Mucosa of descending colon (tissue), 3 donors: ENCODE measurements at regions not wholly inside any gene's neighbourhood (a gene's known extent, or its start where the extent isn't known, plus 50 kb on each side); places are given as distances from the start of the nearest gene placed in this dataset.

Source experiments
- ATAC-seq: fragments of 200-7000 bp; cut with Tn5 transposase; one replicate; pipeline ENCODE4 v1.9.1; 2020; ENCODE audit warnings: mild to moderate bottlenecking, moderate library complexity
- DNase-seq, 3 donors: peaks; one replicate each; pipeline ENCODE4 v3.0.0-alpha.2; 2020
- H3K36me3 ChIP-seq: fragments of 200-600 bp; one replicate; pipeline ENCODE4 v1.8.0; 2021; ENCODE audit warnings: low read depth, mild to moderate bottlenecking
- H3K4me1 ChIP-seq: fragments of 200-600 bp; one replicate; pipeline ENCODE4 v1.8.0; 2021; ENCODE audit warnings: low read depth, mild to moderate bottlenecking
- H3K4me3 ChIP-seq: fragments of 200-600 bp; one replicate; pipeline ENCODE4 v1.8.0; 2021; ENCODE audit warnings: mild to moderate bottlenecking
- H3K9me3 ChIP-seq: fragments of 200-600 bp; one replicate; pipeline ENCODE4 v1.8.0; 2021; ENCODE audit warnings: mild to moderate bottlenecking
- CTCF ChIP-seq: fragments of 200-600 bp; IDR thresholded peaks from one replicate; pipeline ENCODE4 v1.8.0; 2022; ENCODE audit warnings: antibody characterized with exemption, mild to moderate bottlenecking
- intact Hi-C, 2 donors: fragments of 100-400 bp; cut with DNase I in 1 of 2; cut with micrococcal nuclease in 1 of 2; formaldehyde crosslinking; loops; one replicate each; pipeline versions ENCODE4 v1.11.0 to v1.11.1; 2022; cut with DNase I, micrococcal nuclease
- donor health status: DM: no; HTN: no; CAD: no; lungs with moderate emphysema.
- donor health status: DM: no; HTN: no; CAD: no.
- donor health status: DM: no; HTN: yes; CAD: no.

GRCh38 chr5:9864791-9865190 is 234.6 kb upstream of the TAS2R1 start:
- Histone ChIP-seq H3K4me1 (no peaks in the 10 kb centered on the region), H3K4me3 (no peak overlapping the region), H3K36me3 (no peaks in the 10 kb centered on the region), H3K9me3 (peaks cover 32% of the 10 kb centered on the region)
- TF ChIP-seq CTCF: no peak
- DNase-seq: no peak
- intact Hi-C loops: no loop called here
- no peak for ATAC-seq

- Histone ChIP-seq H3K4me1 (no peaks in the 10 kb centered on the region), H3K4me3 (no peak overlapping the region), H3K36me3 (no peaks in the 10 kb centered on the region), H3K9me3 (peaks cover 32% of the 10 kb centered on the region)
- no peak for DNase-seq
- no peak for TF ChIP-seq CTCF
- ATAC-seq: no peak
- intact Hi-C loops: no loop called here
Observed at GRCh38 chr5:9863486-9863885, 233.3 kb upstream of the TAS2R1 start.

- intact Hi-C loops: no loop called here
- DNase-seq (no peak), ATAC-seq (no peak)
- Histone ChIP-seq H3K4me1 (no peaks in the 10 kb centered on the region), H3K4me3 (no peak overlapping the region), H3K36me3 (no peaks in the 10 kb centered on the region), H3K9me3 (peaks cover 23% of the 10 kb centered on the region)
- no peak for TF ChIP-seq CTCF
Observed at GRCh38 chr5:9861666-9862256, 231.6 kb upstream of the TAS2R1 start.

- intact Hi-C loops: no loop called here
- Histone ChIP-seq H3K36me3 (no peaks in the 10 kb centered on the region), H3K4me1 (no peaks in the 10 kb centered on the region), H3K4me3 (no peak overlapping the region), H3K9me3 (peaks cover 4% of the 10 kb centered on the region)
- no peak for DNase-seq
- no peak for ATAC-seq
- no peak for TF ChIP-seq CTCF
Observed at GRCh38 chr5:9859808-9860207, 229.7 kb upstream of the TAS2R1 start.

GRCh38 chr5:9858043-9858442 is 227.9 kb upstream of the TAS2R1 start:
- Histone ChIP-seq H3K4me1 (no peaks in the 10 kb centered on the region), H3K4me3 (no peak overlapping the region), H3K36me3 (no peaks in the 10 kb centered on the region), H3K9me3 (no peaks in the 10 kb centered on the region)
- ATAC-seq: no peak
- intact Hi-C loops: no loop called here
- no peak for DNase-seq
- TF ChIP-seq CTCF: no peak

- Histone ChIP-seq H3K4me1 (no peaks in the 10 kb centered on the region), H3K36me3 (no peaks in the 10 kb centered on the region), H3K4me3 (no peak overlapping the region), H3K9me3 (no peaks in the 10 kb centered on the region)
- no peak for DNase-seq
- ATAC-seq: no peak
- no peak for TF ChIP-seq CTCF
- intact Hi-C loops: no loop called here
Observed at GRCh38 chr5:9853309-9853708, 223.2 kb upstream of the TAS2R1 start.
